ACHN (cell line): ENCODE measurements at regions not wholly inside any gene's neighbourhood (a gene's known extent, or its start where the extent isn't known, plus 50 kb on each side); places are given as distances from the start of the nearest gene placed in this dataset.

ENCODE experiments used
- DNase-seq: peaks from one replicate; pipeline ENCODE4 v3.0.0-alpha.2; 2015
- in situ Hi-C: cut with HindIII; loops from 2 replicates; pipeline ENCODE4 v1.10.0; 2017; ENCODE audit warnings: low sequenced_read_pairs, low pct_ligation_motif_present, low pct_unique_long_range_greater_than_20kb

- no peak for DNase-seq
- in situ Hi-C loops, result no loop called here
Measured at GRCh38 chr16:86781046-86781445, 202.7 kb downstream of the FOXL1 start.

GRCh38 chr16:86783636-86784626 is 205.6 kb downstream of the FOXL1 start:
- in situ Hi-C loops, result no loop called here
- DNase-seq, result peak; percentile 80

GRCh38 chr16:86786338-86786737 is 208.0 kb downstream of the FOXL1 start:
- peak; percentile 38 for DNase-seq
- in situ Hi-C loops, result no loop called here

DNA sequence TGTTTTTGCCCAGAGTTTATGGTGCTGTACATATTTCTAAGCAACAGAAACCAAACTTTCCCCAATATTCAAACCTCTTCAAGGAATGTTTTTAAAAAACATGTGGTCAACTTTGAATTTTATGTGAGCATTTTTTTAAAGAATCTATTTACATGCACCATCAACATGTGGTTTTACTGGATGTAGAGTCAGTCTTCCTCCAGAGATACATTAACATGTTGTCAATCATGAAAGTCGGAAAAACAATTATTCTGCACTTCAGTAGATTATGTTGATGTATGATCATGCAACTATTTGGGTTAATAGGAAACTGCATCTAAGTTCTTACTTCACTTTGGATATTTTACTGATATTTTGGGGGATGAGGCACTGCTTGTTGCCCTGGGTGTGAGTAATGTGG is 208.6 kb downstream of the FOXL1 start:
- in situ Hi-C loops, result no loop called here
- DNase-seq, result no peak

DNA sequence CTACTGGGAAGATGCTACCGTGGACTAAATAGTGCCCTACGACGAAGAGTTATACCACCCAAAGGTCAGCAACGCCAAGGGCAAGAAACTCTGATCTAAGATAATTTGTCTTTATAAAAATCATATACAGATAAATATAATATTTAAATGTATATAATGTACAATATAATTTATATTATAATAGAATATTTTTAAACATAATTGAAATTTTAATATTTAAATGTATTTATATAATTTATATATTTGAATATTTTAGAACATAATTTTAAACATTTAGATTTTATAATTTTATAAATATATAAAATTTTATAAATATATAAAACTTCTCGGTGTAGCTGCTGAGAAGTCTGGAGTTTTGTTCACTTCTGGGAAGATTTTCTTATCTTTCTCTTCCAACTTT is 209.2 kb downstream of the FOXL1 start:
- no peak for DNase-seq
- in situ Hi-C loops, result no loop called here

- no peak for DNase-seq
- in situ Hi-C loops, result no loop called here
Measured at GRCh38 chr16:86789621-86790051, 211.3 kb downstream of the FOXL1 start.

DNA sequence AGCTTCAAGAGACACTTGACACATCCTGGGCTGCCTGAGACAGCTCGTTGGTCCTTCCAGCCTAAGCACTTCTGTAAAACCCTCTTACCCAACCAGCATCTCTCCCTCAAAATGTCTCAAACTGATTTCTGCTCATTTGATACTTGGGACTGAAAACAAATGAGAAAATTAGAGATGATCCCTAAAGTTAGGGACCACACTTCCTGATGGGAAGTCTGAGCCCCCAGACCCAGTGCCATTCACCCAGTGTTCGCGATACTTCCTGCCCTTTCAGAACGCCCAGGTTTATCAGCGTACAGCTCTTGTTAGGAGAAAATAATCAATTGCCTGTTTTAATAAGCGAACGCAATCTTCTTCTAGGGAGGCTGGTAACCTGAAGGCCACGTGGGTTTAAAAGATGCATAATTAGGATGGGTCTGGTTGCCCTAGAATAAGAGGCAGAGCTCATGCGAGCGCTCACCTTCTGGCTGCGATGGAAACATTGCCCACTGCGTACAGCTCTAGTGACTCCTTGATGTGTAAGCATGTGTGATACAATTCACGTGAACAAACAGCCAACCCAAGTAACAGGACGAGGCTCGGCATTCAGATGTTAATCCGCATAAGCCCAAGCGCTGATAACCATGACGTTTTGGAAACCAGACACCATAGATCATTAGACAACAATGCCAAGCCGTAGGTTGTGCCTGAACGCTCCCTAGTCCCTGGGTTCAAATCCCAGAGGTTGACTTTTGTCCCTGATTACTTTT is 213.1 kb downstream of the FOXL1 start:
- in situ Hi-C loops, result no loop called here
- DNase-seq, result no peak

GRCh38 chr16:86794216-86794864 is 216.0 kb downstream of the FOXL1 start:
- in situ Hi-C loops, result no loop called here
- no peak for DNase-seq

DNA sequence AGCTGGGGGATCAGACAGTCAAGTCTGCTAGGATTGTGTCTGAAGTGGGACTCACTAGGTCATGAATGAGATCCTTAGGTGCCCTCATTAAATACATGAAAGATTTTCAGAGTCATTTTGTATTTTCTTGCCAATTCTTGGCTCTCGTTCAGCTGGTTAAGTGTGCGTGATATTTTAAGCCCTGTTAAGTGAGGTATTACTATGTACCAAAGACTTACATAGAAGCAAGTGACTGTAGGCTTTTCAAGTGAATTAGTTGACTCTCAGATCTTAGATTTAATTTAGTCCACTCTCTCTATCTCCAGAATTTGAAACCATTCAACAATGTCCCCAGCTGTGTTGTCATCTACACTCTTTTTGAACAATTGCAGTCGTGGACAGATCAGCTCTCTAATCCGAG is 219.4 kb downstream of the FOXL1 start:
- in situ Hi-C loops, result no loop called here
- DNase-seq, result no peak

- in situ Hi-C loops, result no loop called here
- no peak for DNase-seq
Measured at GRCh38 chr16:86798247-86799041, 220.1 kb downstream of the FOXL1 start.

GRCh38 chr16:86799367-86799766 is 221.0 kb downstream of the FOXL1 start:
- in situ Hi-C loops, result no loop called here
- no peak for DNase-seq

GRCh38 chr16:86800894-86801293 is 222.5 kb downstream of the FOXL1 start:
- in situ Hi-C loops, result no loop called here
- no peak for DNase-seq

- in situ Hi-C loops, result no loop called here
- no peak for DNase-seq
Measured at GRCh38 chr16:86802013-86802412, 223.7 kb downstream of the FOXL1 start.

- no peak for DNase-seq
Measured at GRCh38 chr16:86805188-86805587, 226.8 kb downstream of the FOXL1 start.

GRCh38 chr16:86806181-86806837 is 228.0 kb downstream of the FOXL1 start:
- in situ Hi-C loops, result no loop called here
- no peak for DNase-seq

More at GRCh38 chr16:86805188-86805587, 226.8 kb downstream of the FOXL1 start:
- in situ Hi-C loops, result no loop called here

DNA sequence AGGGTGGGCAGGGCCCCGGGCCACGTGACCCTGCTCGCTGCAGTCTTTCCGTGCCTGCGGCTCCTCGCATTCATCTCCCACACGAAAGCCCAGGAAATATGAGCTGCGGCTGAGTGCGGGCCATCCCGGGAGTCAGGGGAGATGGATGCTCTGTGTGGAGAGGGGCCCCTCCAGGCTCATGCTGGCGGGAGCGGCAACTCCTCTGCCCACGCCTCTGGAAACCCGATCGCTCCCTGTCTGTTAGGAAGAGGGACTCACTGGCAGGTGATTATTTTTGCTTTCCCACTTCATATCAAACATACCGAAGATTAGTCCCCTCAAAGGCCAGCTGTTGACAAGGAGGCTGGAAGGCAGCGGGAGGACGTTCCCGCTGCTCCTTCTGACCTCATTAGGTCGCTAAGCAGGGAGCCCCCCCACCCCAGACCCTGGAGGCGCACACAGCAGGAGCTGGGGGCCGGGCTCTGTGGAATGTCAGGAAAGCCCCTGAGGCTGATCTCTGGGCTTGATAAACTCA is 228.5 kb downstream of the FOXL1 start:
- in situ Hi-C loops, result no loop called here
- no peak for DNase-seq

- DNase-seq, result no peak
- in situ Hi-C loops, result no loop called here
Measured at GRCh38 chr16:86808863-86809444, 230.6 kb downstream of the FOXL1 start.
